HG02763 (cell line): ENCODE measurements at regions not wholly inside any gene's neighbourhood (a gene's known extent, or its start where the extent isn't known, plus 50 kb on each side); places are given as distances from the start of the nearest gene placed in this dataset.

Source experiments
- ATAC-seq: cut with Tn5 transposase; IDR thresholded peaks from one replicate; pipeline ENCODE4 v1.9.1; 2021; ENCODE audit warnings: mild to moderate bottlenecking, moderate library complexity; ENCODE audit not compliant: unreplicated experiment

DNA sequence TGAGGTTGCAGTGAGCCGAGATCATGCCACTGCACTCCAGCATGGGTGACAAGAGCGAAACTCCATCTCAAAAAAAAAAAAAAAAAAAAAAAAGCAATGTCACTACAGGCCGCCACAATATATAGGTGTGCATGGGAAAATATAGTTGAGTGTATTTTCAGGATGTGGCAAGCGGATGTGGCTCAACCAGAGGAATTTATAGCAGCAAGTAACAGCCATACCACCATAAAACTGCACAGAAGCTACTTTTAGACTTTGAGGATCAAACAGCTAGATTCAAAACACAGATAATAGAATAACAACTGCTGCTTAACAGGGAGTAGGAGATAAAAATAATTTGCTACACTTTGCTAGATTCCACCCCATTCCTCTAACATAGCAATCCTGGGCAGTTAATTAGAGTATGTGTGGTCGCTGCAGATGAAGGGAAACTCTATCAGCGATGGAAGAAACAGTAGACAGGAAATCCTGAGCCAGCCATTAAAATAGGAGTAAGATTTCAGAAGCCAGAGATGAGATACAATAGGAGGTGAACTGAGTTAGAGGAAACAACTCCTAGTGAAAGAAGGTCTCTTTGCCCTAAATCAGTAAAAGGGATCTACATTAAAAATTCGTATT is 318.7 kb upstream of the STT3B start:
- peak; percentile 61 for ATAC-seq

DNA sequence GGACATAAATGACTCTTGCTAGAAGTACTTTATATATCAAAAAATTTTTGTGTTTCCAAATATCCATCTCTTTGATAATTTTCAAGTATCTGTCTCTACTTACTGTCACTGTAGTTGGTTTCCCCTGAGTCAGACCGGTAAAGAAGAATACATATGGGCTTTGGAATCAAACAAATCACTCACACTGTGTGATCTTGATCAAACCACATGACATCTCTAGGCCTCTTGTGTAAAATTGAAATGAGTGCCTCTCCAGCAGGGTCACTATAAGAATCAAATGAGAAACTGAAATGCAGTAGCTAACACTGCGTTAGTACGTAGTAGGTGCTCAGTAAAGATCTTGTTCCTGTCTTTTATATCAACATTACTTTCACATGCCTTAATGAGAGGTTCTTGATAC is 314.6 kb upstream of the STT3B start:
- ATAC-seq = no peak

DNA sequence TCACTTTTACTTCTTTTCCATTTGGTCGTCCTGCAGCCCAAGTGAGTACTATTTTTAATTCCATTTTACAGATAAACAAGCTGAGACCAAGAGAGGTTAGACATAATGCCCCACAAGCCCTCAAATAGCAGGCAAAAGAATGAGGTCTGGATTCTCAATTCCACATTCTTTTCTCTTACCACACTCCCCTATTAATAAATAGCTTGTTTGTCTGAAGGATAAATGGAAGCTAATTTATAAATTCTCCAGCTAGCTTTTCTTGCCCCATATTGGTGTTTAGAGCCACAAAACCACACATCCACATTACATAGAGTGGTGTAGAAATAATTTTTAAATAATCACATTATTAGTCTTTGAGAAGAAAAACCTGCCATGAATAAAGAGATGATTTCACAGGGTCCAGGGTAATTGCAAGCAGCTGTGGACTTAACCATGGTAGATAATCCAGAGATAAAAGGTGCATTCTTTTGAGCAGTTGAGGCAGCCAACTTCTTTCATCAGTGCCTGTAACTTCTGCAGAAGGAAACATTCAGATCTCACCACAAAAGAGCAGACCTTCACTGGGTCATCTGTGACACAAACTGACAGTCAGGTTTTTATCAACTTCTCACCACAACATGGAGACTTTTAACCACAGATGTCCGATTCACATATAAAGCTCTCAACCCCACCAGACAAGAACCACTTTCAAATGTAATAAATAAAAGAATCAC is 313.4 kb upstream of the STT3B start:
- peak; percentile 64 for ATAC-seq

DNA sequence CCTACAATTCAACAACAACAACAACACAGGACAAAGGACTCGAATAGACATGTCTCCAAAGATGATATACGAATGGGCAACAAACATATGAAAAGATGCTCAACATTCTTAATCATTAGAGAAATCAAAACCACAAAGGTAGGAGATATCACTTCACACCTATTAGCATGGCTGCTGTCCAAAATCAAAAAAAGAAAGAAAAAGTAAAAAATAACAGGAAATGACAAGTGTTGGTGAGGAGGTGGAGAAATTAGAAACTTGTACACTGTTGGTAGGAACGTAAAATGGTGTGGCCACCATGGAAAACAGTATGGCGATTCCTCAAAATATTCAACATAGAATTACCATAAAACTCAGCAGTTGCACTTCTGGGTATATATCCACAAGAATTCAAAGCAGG is 312.3 kb upstream of the STT3B start:
- ATAC-seq = no peak

DNA sequence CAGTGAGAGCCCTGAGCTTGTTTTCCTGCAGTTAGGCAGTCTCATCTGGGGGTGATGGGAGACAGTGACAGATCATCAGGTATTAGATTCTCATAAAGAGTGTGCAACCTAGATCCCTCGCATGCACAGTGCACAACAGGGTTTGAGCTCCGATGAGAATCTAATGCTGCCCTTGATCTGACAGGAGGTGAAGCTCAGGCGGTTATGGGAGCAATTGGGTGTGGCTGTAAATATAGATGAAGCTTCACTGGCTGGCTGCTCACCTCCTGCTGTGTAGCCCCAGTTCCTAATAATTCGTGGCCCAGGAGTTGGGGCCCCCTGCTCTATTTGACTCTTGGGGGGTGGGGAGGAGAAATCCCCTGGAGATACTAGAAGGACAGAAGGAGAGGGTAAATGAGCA is 309.4 kb upstream of the STT3B start:
- ATAC-seq = no peak

DNA sequence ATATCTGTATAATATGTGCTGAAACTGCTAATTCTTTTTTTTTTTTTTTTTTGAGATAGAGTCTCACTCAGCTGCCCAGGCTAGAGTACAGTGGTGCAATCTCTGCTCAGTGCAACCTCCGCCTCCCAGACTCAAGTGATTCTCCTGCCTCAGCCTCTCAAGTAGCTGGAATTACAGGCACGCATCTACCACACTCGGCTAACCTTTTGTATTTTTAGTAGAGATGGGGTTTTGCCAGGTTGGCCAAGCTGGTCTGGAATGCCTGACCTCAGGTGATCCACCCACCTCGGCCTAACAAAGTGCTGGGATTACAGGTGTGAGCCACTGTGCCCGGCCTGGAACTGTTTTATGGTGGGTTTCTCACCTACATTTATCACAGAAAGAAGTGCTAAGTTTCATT is 307.8 kb upstream of the STT3B start:
- no peak for ATAC-seq

DNA sequence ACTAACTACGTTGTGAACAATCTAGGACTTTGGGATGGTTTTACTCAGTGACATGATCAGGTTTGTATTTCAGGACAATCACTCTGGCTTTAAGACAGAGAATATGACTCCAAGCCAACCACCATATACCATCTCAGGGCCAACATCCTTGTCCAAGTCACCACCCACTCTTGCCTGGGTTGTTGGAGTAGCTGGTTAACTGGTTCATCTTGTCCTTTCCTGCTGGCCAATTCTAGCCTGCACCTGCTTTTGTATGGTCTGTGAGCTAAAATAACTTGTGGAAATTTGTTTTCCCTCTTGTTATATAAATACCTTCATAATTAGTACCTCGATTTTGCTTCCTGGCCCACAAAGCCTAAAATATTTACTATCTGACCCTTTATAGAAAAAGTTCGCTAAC is 306.8 kb upstream of the STT3B start:
- no peak for ATAC-seq

DNA sequence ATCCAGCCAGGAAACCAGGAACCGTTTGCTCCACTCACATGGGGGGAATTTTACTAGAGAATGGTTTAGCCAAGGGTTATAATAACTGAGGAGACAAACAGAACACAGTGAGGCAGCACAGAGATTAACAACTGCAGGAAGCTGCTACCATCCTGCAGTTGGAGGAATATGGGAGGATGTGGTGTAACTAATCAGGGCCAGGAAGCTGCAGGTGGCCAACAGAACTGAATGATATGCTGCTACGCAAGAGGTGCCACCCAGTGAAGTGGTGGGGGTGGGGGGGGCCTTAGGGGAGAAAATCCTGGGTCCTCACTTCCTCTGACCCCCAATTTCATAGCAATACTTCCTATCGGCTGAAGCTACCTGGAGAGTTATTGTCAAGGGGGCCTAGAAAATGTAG is 306.4 kb upstream of the STT3B start:
- ATAC-seq = no peak

DNA sequence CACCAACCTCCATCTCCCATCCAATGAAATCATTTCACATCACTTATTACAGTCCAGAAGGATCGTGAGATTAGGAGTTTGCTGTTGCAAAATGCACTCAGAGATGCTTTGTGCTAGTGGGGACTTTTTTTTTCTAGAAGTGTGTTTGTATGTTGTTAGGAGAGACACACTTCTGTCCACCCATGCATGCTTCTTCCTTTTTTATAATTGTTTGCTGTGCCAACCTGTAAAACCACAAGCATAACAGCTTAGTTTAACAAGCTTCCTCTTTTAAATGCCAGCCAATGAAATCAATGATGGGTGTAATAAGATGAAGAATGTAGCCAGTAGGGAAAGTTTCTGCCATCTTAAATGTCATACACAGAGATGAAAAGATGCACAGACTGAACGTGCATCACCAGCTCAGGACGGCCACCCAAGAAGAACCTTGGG is 305.6 kb upstream of the STT3B start:
- ATAC-seq = no peak

DNA sequence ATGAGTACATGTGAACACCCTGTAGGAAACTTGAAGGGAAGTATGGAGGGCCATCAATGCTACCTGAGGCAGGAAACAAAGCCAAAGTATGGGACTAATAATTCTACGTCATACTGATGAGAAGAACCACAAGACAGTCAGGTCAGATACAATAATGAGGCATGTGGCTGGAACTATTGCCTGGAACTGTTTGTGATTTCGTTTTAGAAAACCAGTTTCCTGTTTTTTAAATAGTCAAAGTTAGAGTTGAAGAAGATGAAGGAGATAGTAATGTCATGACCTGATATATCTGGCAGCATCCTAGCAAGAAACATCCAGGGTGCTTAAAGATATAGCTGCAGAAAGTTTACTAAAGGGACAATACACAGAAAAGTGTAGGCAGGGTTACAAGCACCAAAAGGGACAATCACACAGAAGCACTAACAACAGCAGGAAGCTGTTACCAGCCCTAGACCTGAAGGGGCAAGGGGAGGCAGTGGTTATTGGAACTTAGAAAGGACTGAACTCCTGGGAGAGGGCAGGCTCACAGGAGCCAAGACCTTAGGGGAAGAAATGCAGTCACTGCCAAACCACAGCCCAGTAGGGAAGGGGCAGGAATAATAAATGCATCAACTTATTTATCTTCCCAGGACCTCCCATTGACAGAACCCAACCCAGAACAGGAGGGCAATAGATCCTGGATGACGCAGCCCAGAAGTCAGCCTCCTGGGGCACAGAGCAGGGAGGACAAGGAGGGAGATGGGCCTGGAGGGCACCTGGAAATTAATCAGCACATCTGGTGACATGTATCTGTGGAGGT is 302.1 kb upstream of the STT3B start:
- ATAC-seq = no peak

DNA sequence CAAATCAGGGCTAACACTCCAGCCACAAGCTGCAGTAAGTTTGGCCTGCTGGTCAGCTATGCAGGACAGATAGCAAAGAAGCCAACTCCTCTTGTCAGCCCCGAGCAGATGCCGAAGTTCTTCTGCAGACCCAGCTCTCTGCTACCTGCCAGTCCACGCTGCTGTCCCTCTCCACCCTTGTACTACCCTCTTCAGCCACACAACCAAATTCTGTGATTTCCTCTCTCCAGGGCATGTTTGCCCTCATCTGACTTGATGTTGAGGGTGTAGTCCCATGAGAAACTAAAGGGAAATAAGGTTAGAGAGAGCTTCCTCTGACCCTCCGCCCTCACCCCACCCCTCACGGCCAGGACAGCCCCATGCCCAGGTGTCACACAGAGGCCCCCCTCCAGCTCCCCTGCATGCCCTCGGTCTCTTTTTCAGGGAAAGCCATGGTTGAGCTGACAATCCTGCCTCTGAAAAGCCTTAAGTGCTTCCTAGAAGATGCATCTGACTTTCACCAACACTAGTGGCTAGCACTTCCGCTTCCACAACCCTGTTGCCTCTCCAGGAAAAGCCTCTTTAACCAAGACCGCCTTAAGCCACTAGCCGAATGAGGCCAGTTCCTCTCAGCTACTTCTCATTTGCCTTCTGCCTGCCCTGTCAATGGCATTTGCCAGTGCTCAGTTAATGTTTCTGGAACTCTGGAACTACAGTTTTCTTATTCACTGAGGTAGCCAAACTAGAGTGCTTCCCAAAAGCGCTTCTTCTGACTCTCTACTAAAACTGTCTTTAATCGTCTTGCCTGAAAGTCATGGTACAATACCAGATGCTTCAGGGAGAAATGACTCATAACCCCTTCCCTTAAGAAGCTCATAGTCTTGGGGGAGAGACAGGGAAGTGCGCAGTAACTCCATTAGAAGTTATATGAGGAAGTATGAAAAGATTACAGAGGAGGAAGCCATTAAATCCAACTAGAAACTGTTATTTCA is 300.4 kb upstream of the STT3B start:
- no peak for ATAC-seq

DNA sequence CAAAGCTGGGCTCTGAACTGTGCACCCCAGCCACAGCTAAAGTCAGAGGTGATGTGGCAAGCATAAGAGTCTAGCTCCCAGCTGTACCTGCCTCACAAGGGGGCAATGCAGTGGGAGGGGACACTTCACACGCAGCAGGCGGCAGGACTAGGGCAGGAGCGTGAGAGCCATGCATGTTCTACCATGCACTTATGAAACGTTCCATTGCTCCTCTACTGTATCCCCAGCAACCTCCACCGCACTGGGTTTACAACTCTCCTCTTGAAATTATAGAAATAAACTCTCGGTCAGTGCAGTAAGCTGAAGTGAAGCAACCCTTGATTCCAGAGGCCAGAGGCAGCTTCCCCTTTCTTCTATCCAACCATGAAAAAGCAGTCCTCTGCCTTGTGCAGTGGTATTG is 298.6 kb upstream of the STT3B start:
- no peak for ATAC-seq

DNA sequence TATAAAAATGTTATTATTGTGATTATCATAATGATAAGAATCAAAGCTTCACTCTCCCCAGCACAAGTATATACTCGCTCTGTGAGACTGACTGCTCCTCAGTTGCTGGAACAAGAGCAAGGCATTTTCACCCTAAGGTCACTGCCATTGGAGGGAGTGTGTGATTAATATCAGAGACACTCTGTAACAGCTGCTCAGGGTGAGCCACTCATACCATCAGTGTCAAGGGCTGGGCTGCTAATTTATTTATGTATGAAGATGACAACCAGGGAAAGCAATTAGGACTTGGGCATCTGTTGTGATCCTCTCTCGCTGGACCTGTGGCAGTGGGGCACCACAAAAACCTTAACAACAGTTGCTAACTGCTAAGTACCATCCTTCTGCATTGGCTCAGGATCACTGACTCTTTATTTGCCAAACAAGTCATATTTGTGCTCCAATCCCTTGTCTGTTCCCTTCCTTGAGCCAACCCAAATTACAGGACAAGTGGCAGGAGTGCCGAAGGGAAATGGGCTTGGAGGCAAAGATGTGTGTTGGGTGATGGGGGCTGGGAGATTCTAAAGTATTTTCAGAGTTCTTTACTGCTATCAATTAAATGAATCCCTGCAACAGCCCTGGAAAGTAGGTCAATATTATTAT is 297.5 kb upstream of the STT3B start:
- no peak for ATAC-seq

DNA sequence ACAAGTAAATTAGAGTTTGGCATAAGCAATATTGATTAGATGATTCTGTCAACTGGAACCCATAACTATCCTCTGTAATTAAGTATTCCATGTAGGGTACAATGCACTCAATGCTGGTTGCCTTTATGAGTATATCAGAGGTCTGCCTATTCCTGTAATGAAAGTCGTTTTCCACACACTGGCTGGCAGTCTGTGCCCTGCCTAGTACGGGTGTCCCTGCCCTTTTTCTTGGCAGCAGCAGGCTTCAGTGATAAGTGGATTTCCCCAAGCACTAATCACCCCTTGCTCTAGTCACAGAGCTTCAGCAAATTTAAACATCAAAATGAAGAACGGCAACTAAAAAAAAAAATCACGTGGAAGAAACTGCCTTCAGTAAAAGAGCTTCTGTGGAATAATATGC is 294.8 kb upstream of the STT3B start:
- no peak for ATAC-seq

DNA sequence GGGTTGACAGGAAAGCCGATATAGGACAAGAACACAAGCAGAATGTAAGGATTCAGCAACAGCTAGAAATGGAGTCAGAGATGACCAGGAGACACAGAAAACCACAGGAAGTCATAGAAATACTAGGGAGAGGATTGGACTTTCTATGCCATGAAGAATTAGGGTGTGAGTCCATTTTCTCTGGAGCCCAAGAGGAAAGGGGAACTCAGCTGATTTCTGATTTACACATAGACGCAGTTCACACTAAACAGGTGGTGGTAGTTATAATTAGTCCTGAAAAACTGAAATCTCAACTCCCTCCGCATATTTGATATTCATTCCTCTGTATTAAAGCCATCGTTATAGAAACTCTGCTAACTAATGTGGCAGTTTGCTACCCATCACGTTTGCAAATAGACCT is 292.7 kb upstream of the STT3B start:
- no peak for ATAC-seq

DNA sequence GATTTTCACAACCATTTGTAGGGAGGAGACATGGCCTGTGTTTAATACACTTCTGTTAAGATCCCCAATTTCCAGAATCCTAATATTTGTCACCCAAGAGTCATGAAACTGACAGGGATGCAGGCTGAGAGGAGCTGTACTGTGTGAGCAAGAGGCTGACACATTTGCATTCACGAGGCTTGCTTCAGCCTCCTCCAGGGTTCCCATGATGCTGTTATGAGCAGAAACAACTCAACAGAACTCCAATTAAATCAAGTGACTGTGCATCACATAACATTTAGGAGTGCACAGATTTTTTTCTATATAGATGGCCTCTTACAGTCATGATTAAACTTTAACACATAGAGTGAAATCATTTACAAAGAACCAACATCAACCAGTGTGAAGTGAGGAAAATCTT is 292.3 kb upstream of the STT3B start:
- no peak for ATAC-seq

DNA sequence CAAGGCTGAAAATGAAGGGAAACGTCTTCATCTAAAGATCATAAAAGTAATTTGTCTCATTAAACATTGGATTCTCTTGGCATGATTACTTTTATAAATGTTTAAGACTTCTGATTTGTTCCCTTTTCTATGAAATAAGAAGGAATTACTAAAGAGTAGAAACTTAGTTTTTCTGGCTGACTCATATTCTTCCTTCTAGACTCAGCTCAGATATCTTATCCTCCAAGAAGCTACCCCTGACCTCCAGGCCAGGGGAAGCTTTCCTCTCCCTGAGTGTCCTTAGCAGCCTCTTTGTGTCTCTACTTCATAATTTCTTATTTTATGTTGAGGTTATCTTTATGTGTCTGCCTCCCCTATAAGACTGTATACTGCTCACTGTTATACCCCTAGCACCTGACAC is 291.9 kb upstream of the STT3B start:
- ATAC-seq = no peak

DNA sequence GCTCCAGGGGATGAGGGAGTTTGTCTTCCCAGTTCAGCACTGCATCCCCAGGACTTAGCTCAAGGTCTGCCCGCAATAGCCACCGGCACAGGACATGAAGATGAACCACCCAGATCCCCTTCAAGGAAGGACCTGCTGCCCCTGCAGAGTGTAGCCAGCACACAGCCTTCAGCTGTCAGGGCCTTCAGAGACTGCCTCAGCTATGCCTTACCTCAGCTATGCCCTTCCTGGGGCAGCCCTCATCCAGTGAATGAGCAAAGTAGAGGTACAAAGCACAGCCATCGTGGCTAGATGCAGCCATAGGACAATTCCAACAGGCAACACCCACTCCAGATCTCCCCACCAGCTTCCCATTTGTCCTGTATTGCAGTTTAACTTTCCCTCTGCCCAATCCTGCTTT is 291.2 kb upstream of the STT3B start:
- ATAC-seq = no peak

DNA sequence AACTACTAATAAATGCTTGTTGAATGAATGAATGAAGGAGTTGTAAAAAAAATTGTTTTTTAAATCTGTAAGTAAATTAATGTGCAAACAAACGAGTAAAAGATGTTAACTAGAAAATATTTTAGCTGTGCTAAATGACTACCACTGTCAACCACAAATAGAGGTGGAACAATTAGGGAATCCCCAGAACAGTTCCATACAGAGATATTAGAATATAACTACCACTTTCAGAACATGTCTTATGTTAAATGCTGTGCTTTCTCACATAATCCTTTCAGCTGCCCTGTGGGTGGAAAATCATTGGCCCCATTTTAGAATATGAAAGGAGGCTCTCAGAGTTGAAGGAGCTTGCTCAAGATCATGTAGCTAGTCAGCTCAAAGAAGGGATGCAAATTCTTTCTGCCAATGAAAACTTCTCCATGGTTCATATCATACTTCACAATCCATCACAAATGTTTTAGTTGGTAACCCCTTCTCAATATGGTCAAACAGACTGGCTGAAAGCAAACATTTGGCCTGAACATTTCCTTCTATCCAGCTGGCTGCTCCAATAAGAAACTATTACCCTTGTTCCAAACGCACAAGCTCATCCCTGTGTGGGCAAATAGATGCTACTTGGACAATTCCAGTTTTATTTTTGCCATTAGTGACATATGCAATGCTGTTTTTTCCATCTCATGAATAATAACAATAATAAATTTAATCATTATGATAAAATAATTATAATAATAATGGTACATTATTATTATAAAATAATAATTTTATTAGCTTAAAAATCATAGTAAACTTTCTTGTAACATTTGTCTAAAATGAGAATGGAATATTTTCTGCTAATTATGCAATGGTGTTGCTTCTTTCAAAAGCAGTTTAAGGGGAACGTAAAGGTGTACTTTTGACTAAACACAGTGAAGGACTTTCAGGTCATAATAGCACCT is 290.4 kb upstream of the STT3B start:
- peak; percentile 66 for ATAC-seq
